GM06990 (cell line): ENCODE measurements at regions not wholly inside any gene's neighbourhood (a gene's known extent, or its start where the extent isn't known, plus 50 kb on each side); places are given as distances from the start of the nearest gene placed in this dataset.

Experiments used
- DNase-seq: peaks from one replicate; pipeline ENCODE4 v3.0.0-alpha.2; 2011; ENCODE audit not compliant: insufficient read length; ENCODE audit errors: extremely low read depth
- H3K27me3 ChIP-seq: replicated peaks from 2 replicates; pipeline ENCODE4 v1.6.0; 2011; ENCODE audit warnings: low read length; ENCODE audit not compliant: control insufficient read depth, insufficient read depth
- H3K36me3 ChIP-seq: 2 replicates; pipeline ENCODE4 v1.5.1; 2011; ENCODE audit warnings: low read length; ENCODE audit not compliant: control insufficient read depth, insufficient read depth
- H3K4me3 ChIP-seq: replicated peaks from 2 replicates; pipeline ENCODE4 v1.5.1; 2011; ENCODE audit warnings: low read depth, mild to moderate bottlenecking, control low read depth, low read length
- TF ChIP-seq, protein P1 (sequence below): IDR thresholded peaks from 2 replicates; pipeline ENCODE4 v1.5.1; 2011; ENCODE audit warnings: low read length, control low read depth, mild to moderate bottlenecking, inconsistent platforms; ENCODE audit not compliant: insufficient read depth, poor library complexity, severe bottlenecking

DNA sequence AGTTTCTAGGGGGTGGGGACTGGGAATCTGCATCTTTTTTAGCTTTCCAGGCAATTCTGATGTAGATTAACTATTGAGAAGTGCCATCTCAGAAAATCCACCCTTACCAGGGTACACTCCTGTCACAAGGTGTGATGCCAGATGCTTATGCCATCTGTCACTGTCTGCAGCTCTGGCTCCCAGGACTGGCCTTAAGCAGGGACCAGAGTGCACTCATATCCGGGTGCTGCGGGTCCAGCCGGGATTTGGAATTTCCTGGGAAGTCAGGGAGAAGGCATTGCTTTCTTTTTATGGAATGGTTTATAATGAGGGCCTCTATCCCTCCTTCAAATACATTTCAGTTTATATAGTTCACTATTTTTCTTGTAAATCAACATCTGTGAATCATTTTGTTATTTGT is 92.6 kb downstream of the TMEM174 start:
- TF ChIP-seq, protein P1, sequence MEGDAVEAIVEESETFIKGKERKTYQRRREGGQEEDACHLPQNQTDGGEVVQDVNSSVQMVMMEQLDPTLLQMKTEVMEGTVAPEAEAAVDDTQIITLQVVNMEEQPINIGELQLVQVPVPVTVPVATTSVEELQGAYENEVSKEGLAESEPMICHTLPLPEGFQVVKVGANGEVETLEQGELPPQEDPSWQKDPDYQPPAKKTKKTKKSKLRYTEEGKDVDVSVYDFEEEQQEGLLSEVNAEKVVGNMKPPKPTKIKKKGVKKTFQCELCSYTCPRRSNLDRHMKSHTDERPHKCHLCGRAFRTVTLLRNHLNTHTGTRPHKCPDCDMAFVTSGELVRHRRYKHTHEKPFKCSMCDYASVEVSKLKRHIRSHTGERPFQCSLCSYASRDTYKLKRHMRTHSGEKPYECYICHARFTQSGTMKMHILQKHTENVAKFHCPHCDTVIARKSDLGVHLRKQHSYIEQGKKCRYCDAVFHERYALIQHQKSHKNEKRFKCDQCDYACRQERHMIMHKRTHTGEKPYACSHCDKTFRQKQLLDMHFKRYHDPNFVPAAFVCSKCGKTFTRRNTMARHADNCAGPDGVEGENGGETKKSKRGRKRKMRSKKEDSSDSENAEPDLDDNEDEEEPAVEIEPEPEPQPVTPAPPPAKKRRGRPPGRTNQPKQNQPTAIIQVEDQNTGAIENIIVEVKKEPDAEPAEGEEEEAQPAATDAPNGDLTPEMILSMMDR: no peak
- H3K4me3 ChIP-seq: no peak overlapping the region
- H3K27me3 ChIP-seq: no peaks in the 10 kb centered on the region; the same call in 1 of the 2 replicates
- DNase-seq: no peak
- H3K36me3 ChIP-seq: no peaks in the 10 kb centered on the region

DNA sequence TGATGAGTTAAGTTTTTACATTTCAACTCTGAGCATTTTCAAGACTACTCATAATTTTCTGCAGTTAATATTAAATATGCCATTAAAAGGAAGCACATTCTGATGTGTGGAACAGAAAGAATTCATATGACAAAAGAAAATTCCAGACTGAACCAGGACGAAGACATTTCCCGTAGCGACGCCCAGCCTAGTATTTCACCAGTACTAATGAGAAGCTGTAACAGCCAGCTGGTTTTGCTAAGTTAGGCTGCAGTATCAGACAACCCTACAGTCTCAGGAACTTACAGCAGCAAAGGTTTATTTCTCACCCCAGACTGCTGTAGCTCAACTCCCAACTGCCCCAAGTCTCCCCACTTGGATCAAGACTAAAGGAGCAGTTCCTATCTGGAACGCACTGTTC is 91.6 kb downstream of the TMEM174 start:
- Histone ChIP-seq H3K4me3 (no peak overlapping the region), H3K27me3 (no peaks in the 10 kb centered on the region), H3K36me3 (no peaks in the 10 kb centered on the region)
- TF ChIP-seq, protein P1: no peak
- no peak for DNase-seq

DNA sequence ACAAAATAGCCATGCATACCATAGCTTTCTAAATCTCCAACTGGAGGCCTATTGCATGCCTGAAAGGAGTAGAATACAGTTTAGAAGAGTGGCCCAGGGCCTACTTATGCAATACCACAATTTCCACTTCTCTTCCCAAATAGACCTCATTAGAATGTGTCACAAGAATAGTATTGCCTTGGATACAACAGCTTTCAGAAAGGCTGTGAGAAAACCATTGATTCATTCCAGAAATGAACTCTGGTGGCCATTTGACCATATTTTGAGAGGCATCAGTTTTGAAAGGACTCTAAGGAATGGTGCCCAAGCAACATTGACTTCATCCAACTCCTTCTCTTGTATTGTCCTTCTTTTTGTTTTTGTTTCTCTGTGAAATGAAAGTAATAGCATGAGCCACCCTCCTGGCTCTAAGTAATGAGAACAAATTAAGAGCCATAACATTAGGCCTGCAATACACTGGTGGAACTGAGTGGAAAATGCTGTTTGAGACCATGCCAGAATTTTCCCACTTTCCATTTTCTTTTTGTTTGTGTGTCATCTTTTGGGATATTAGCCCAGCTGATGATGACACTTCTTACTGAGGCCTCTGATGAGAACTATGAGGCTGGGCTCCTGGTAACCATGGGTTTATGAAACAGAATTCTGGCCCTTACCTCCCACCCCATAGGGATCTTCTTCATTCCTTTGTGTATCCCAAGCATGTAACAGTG is 90.2 kb downstream of the TMEM174 start:
- no peak for DNase-seq
- H3K27me3 ChIP-seq: no peaks in the 10 kb centered on the region
- H3K4me3 ChIP-seq: no peak overlapping the region
- TF ChIP-seq, protein P1: no peak
- no peaks in the 10 kb centered on the region for H3K36me3 ChIP-seq

DNA sequence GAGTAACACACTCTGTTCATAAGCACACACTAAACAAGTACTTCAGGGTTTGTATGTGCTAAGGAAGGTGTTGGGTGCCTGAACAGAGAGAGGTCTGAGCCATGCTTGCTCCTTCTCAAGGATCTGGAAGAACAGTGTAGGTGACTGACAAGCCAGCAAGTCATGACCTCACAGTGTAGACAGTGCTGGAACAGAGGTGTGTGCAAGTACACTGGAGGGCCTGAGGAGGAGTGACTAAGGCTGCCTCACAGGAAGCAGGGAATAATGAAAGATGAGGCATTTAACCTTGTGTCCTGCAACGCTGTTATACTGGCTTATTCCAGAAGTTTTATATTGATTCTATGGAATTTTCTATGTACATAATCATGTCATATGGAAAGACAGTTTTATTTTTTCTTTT is 83.9 kb downstream of the TMEM174 start:
- no peaks in the 10 kb centered on the region for H3K36me3 ChIP-seq

DNA sequence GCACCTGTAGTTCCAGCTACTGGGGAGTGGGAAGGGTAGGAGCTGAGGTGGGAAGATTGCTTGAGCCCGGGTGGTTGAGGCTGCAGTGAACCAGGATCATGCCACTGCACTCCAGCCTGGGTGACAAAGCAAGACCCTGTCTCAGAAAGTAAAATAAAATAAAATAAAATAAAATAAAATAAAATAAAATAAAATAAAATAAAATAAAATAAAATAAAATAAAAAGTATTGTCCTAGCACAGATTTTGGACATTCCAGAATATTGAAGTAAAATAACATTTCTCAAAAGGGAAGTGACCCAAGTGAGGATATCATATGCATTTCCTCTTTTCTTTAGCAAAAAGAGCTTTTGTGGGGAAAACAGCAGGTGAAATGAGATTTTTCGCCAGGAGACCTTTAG is 83.5 kb downstream of the TMEM174 start:
- H3K4me3 ChIP-seq: no peak overlapping the region
- no peaks in the 10 kb centered on the region for H3K36me3 ChIP-seq
- no peak for DNase-seq
- TF ChIP-seq, protein P1: no peak
- peaks cover 3% of the 10 kb centered on the region for H3K27me3 ChIP-seq

More for the DNA sequence above, 83.9 kb downstream of the TMEM174 start:
- TF ChIP-seq, protein P1: no peak
- Histone ChIP-seq H3K4me3 (no peak overlapping the region), H3K27me3 (peaks cover 3% of the 10 kb centered on the region)
- no peak for DNase-seq

DNA sequence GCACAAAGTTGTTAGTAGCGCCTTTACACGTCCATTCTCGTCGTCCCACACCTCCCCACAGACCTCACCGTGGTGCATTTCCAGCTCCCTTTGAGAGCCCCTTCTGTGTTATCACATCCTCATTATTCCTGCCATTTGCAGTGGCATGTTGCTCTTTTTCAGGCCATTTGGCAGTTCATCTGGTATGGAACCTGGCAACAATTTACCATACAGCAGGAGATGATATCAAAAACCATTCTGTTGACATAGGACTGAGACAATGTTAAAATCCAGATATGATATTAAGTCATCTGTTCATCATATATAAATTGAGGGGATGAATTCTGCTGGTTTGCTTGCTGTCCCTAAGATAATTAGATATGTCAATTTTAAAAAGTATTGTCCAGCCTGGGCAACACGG is 83.0 kb downstream of the TMEM174 start:
- TF ChIP-seq, protein P1: no peak
- Histone ChIP-seq H3K36me3 (no peaks in the 10 kb centered on the region), H3K27me3 (peaks cover 3% of the 10 kb centered on the region), H3K4me3 (no peak overlapping the region)
- DNase-seq: no peak
